HG03060 (cell line): ENCODE measurements at regions not wholly inside any gene's neighbourhood (a gene's known extent, or its start where the extent isn't known, plus 50 kb on each side); places are given as distances from the start of the nearest gene placed in this dataset.

Experiments
- ATAC-seq: cut with Tn5 transposase; IDR thresholded peaks from one replicate; pipeline ENCODE4 v1.9.1; 2021; ENCODE audit warnings: low read depth, moderate number of reproducible peaks; ENCODE audit not compliant: unreplicated experiment

- ATAC-seq = no peak
These were observed 133.2 kb upstream of the REG3G start for GRCh38 chr2:78892295-78892694.

GRCh38 chr2:78895022-78895421, 130.5 kb upstream of the REG3G start:
- no peak for ATAC-seq

GRCh38 chr2:78896536-78896935, 129.0 kb upstream of the REG3G start:
- ATAC-seq = no peak

- ATAC-seq = no peak
These were observed 118.4 kb upstream of the REG3G start for GRCh38 chr2:78907089-78907488.

GRCh38 chr2:78908973-78909372, 116.5 kb upstream of the REG3G start:
- ATAC-seq = no peak

GRCh38 chr2:78910376-78910775, 115.1 kb upstream of the REG3G start:
- no peak for ATAC-seq

- ATAC-seq = no peak
These were observed 112.2 kb upstream of the REG3G start for GRCh38 chr2:78913257-78913656.

GRCh38 chr2:78925258-78925657, 100.2 kb upstream of the REG3G start:
- ATAC-seq = no peak

- no peak for ATAC-seq
These were observed 97.0 kb upstream of the REG3G start for GRCh38 chr2:78928502-78928901.

GRCh38 chr2:78940998-78941397, 84.5 kb upstream of the REG3G start:
- no peak for ATAC-seq

GRCh38 chr2:78941751-78942150, 83.8 kb upstream of the REG3G start:
- ATAC-seq = no peak

GRCh38 chr2:78963881-78964280, 61.6 kb upstream of the REG3G start:
- no peak for ATAC-seq

GRCh38 chr2:78967294-78967693, 58.2 kb upstream of the REG3G start:
- ATAC-seq = no peak

- no peak for ATAC-seq
These were observed 51.9 kb upstream of the REG3G start for GRCh38 chr2:78973630-78974029.
